ENCODE measurements at regions not wholly inside any gene's neighbourhood (a gene's known extent, or its start where the extent isn't known, plus 50 kb on each side); places are given as distances from the start of the nearest gene placed in this dataset.

- ChIA-PET POLR2A (no interaction called here), CTCF (no interaction called here)
- H3K4me3 Mint-ChIP-seq: no peak overlapping the region
- H3K4me1 Mint-ChIP-seq: no peaks in the 10 kb centered on the region
- H3K27ac Mint-ChIP-seq: no peak overlapping the region
- no peaks in the 10 kb centered on the region for H3K36me3 Mint-ChIP-seq (ENCODE audit: low read depth)
- H3K27me3 Mint-ChIP-seq: no peaks in the 10 kb centered on the region
- H3K9me3 Mint-ChIP-seq: peaks cover 3% of the 10 kb centered on the region
- DNase-seq: no peak
Measured at GRCh38 chr5:5044247-5044840, 95.8 kb upstream of the ADAMTS16 start.

DNA sequence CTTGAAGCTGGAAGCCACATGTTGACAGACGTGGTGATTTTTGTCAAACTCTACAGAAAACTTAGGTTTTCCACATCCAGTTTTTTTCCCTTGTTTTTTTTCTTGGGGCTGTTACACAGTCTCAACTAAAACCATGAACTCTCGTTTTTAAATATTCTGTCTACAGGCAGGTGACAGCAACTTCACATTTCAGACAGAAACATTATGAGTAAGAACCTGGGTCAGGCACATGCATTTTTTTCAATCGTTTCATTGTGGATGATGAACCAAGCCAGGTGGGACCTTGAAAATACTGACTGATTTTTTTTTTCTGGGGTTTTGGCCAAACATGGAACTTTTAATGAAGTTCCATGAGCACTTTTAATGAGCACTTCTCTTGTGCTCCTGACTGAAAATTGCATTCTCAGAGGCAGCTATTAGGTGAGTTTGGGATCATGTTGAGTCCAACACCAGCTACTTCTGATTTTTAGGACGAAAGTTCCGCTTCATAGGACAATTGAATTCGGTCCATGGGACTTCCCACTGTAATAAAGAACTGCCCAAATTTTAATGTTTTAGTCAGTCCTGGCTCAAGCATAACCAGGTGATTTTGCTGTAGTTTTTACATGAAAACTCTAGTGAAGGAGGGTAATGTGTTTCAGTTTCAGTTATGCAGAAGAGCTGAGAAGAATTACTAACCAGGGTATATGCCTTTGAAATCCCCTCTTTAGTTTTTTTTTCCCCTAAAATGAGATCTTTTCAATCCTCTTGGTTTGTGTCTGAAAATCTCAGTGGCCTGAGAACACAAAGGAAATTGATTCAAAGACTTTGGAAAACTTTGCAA, 93.2 kb upstream of the ADAMTS16 start:
- CTCF ChIA-PET: no interaction called here
- POLR2A ChIA-PET: no interaction called here

DNA sequence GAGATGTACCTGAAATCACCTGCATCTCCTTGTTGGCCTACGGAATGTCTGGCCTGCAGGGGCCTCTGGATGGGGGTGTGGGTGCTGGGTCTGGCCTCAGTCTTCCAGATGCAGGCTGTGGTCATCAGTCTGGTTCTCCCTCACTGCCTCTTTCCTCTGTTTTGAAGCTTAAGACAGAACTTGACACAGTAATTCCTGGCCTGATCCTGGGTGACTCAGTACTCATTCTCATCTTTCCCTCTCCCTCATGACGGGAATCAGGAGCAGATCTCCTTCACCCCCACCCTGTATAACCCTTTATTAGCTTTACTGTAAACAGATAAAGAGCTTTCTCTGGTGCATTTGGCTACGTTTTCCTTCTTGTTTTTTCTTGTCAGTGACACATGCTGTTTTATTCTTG, 89.3 kb upstream of the ADAMTS16 start:
- no peak for DNase-seq
- POLR2A ChIA-PET: no interaction called here

More for the DNA sequence above, 93.2 kb upstream of the ADAMTS16 start:
- no peak for DNase-seq
- H3K9me3 Mint-ChIP-seq: peaks cover 6% of the 10 kb centered on the region
- H3K4me1 Mint-ChIP-seq: no peaks in the 10 kb centered on the region
- H3K36me3 Mint-ChIP-seq (ENCODE audit: low read depth): no peaks in the 10 kb centered on the region
- H3K27ac Mint-ChIP-seq: no peak overlapping the region
- H3K27me3 Mint-ChIP-seq: no peaks in the 10 kb centered on the region
- H3K4me3 Mint-ChIP-seq: no peak overlapping the region

GRCh38 chr5:5055712-5056111, 84.4 kb upstream of the ADAMTS16 start:
- H3K9me3 Mint-ChIP-seq: no peaks in the 10 kb centered on the region
- no peak overlapping the region for H3K4me3 Mint-ChIP-seq
- H3K36me3 Mint-ChIP-seq (ENCODE audit: low read depth): no peaks in the 10 kb centered on the region
- H3K27me3 Mint-ChIP-seq: no peaks in the 10 kb centered on the region
- CTCF ChIA-PET: no interaction called here
- POLR2A ChIA-PET: no interaction called here
- DNase-seq: no peak
- no peak overlapping the region for H3K27ac Mint-ChIP-seq
- no peaks in the 10 kb centered on the region for H3K4me1 Mint-ChIP-seq

More for the DNA sequence above, 89.3 kb upstream of the ADAMTS16 start:
- Mint-ChIP-seq H3K4me3 (no peak overlapping the region), H3K27ac (no peak overlapping the region), H3K9me3 (peaks cover 6% of the 10 kb centered on the region), H3K4me1 (no peaks in the 10 kb centered on the region), H3K27me3 (no peaks in the 10 kb centered on the region), H3K36me3 (ENCODE audit: low read depth) (no peaks in the 10 kb centered on the region)
- CTCF ChIA-PET: no interaction called here

DNA sequence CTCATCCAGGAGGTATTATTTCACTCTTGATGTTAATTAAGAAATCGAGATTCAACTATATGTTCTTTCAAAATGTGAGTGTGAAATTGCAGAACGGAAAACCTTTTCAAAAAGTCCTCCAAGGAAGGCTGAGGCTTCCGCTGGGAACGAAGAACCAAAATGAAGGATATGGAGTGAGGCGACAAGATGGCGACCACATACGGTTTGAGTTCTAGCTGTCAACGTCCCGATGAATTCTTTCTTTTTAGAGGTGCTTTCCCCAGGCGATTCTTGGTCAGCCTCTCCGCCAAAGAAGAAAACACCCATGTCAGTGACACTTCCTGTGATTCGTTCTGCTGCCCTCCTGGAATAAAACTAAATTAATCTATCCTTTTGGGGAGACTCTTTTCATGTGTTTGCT, 78.3 kb upstream of the ADAMTS16 start:
- CTCF ChIA-PET: no interaction called here
- Mint-ChIP-seq H3K4me3 (no peak overlapping the region), H3K9me3 (peaks cover 2% of the 10 kb centered on the region)

GRCh38 chr5:5062525-5063302, 77.4 kb upstream of the ADAMTS16 start:
- Mint-ChIP-seq H3K4me3 (no peak overlapping the region), H3K27ac (no peak overlapping the region), H3K27me3 (no peaks in the 10 kb centered on the region), H3K36me3 (ENCODE audit: low read depth) (no peaks in the 10 kb centered on the region), H3K4me1 (no peaks in the 10 kb centered on the region), H3K9me3 (peaks cover 2% of the 10 kb centered on the region)
- CTCF ChIA-PET: no interaction called here
- DNase-seq: no peak
- POLR2A ChIA-PET: no interaction called here

More for the DNA sequence above, 78.3 kb upstream of the ADAMTS16 start:
- no peak overlapping the region for H3K27ac Mint-ChIP-seq
- H3K4me1 Mint-ChIP-seq: no peaks in the 10 kb centered on the region
- POLR2A ChIA-PET: no interaction called here
- no peak for DNase-seq
- H3K36me3 Mint-ChIP-seq (ENCODE audit: low read depth): no peaks in the 10 kb centered on the region
- no peaks in the 10 kb centered on the region for H3K27me3 Mint-ChIP-seq

DNA sequence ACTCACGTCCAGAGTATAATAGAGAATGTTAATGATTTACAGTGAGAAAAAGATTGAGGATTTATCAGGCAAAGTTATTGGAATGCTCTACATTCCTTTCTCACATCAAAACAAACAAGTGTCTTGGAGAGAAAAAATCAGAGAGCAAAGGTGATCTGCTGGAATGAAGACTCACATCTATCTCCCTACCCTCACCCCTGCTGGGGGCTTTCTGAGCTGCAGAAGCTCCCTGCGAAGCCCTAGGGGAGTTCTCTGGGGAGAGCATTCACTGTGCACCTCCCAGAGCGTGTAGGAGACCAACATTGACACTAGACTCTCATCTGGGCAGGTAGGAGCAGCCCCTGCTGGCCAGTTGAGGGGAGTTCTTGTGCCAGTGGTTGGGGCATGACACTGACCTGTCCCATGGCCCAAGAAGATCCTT, 76.6 kb upstream of the ADAMTS16 start:
- Mint-ChIP-seq H3K4me1 (no peaks in the 10 kb centered on the region), H3K9me3 (peaks cover 2% of the 10 kb centered on the region), H3K4me3 (no peak overlapping the region), H3K27ac (no peak overlapping the region), H3K27me3 (no peaks in the 10 kb centered on the region), H3K36me3 (ENCODE audit: low read depth) (no peaks in the 10 kb centered on the region)
- ChIA-PET POLR2A (no interaction called here), CTCF (no interaction called here)
- no peak for DNase-seq

DNA sequence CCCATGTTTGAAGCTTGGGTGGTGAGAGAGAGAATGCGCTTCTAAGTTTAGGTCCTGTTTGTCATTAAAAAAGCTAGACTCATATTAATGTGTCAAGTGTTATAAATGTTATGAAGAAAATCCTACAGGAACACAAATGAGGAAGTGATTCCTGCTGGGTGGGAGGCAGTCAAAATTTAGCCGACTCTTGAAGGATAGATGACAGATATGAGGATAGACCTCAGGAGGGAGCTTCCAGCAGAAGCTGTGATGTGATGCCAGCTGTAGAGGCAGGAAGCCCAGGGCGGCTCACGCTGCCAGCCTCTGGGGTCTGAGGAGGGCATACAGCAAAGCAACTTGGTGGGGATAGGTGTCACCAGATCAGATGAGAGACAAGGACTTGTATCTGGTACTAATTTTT, 74.7 kb upstream of the ADAMTS16 start:
- no peaks in the 10 kb centered on the region for H3K27me3 Mint-ChIP-seq
- POLR2A ChIA-PET: no interaction called here
- peaks cover 2% of the 10 kb centered on the region for H3K9me3 Mint-ChIP-seq
- no peak overlapping the region for H3K27ac Mint-ChIP-seq
- H3K4me3 Mint-ChIP-seq: no peak overlapping the region
- no peak for DNase-seq
- no peaks in the 10 kb centered on the region for H3K4me1 Mint-ChIP-seq
- CTCF ChIA-PET: no interaction called here
- H3K36me3 Mint-ChIP-seq (ENCODE audit: low read depth): no peaks in the 10 kb centered on the region

GRCh38 chr5:5066276-5067186, 73.6 kb upstream of the ADAMTS16 start:
- POLR2A ChIA-PET: no interaction called here
- H3K27me3 Mint-ChIP-seq: no peaks in the 10 kb centered on the region
- H3K27ac Mint-ChIP-seq: no peak overlapping the region
- H3K4me3 Mint-ChIP-seq: no peak overlapping the region
- no peaks in the 10 kb centered on the region for H3K4me1 Mint-ChIP-seq
- peaks cover 2% of the 10 kb centered on the region for H3K9me3 Mint-ChIP-seq
- CTCF ChIA-PET: no interaction called here
- no peak for DNase-seq
- no peaks in the 10 kb centered on the region for H3K36me3 Mint-ChIP-seq (ENCODE audit: low read depth)

DNA sequence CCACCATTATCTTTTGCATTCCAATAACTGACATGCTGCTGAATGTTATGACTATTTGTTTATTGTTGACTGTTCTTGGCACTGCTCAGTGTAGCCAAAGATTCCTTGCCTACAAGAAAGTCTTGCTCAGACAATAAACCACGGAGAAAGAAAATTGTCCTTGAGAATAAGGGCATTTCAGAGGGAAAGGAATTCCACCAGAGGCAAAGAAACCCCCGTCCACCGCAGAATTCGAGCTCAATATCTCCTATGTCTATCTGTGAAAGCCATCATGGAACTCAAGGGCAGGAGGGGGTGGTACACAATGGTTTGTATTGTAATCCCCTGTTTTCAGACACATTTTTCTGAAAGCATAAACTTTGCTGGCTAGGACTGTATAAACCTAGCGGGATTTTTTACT, 70.3 kb upstream of the ADAMTS16 start:
- Mint-ChIP-seq H3K27ac (no peak overlapping the region), H3K4me1 (no peaks in the 10 kb centered on the region), H3K36me3 (ENCODE audit: low read depth) (no peaks in the 10 kb centered on the region), H3K27me3 (no peaks in the 10 kb centered on the region), H3K9me3 (peaks cover 2% of the 10 kb centered on the region), H3K4me3 (no peak overlapping the region)
- ChIA-PET CTCF (no interaction called here), POLR2A (no interaction called here)
- no peak for DNase-seq

DNA sequence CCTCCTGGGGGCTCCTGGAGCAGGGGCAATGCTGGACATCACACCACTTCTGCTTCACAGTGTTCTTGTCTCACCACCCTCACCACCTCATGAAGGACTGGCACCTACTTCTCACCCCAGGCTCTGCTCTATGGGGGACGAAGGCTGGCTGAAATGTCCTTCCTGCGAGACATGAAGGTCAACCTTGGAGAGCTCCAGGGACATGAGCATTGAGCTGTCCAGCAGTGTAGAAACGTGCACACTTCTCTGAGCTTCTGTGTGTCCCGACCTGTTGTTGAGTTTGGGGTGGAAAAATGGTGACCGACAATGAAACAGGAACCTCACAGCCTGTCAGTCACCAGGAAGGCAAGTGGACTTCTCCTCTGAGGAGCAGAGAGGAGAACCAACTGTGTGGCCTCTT, 68.6 kb upstream of the ADAMTS16 start:
- POLR2A ChIA-PET: no interaction called here
- H3K27me3 Mint-ChIP-seq: no peaks in the 10 kb centered on the region
- peaks cover 2% of the 10 kb centered on the region for H3K9me3 Mint-ChIP-seq
- CTCF ChIA-PET: no interaction called here
- no peak overlapping the region for H3K27ac Mint-ChIP-seq
- no peak overlapping the region for H3K4me3 Mint-ChIP-seq
- H3K36me3 Mint-ChIP-seq (ENCODE audit: low read depth): no peaks in the 10 kb centered on the region
- no peaks in the 10 kb centered on the region for H3K4me1 Mint-ChIP-seq
- no peak for DNase-seq

DNA sequence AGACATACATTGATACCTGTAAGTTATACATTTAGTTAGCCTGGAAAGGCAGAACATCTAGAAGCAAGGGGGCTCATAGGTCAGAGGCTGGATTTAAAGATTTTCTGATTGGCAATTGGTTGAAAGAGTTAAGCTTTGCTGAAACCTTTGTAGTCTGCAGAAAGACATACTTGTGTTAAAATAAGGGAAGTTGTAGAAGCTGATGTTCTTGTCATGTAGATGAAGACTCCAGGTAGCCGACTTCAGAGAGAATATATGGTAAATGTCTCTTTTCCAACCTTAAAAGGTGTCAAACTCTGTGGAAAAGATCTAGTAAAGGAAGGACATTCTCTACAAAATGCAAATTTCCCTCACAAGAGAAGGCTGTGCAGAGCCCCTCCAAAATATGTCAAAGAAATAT, 62.9 kb upstream of the ADAMTS16 start:
- H3K9me3 Mint-ChIP-seq: peaks cover 2% of the 10 kb centered on the region
- no peak overlapping the region for H3K4me3 Mint-ChIP-seq
- ChIA-PET CTCF (no interaction called here), POLR2A (no interaction called here)
- DNase-seq: no peak
- H3K27ac Mint-ChIP-seq: no peak overlapping the region
- H3K36me3 Mint-ChIP-seq (ENCODE audit: low read depth): no peaks in the 10 kb centered on the region
- no peaks in the 10 kb centered on the region for H3K27me3 Mint-ChIP-seq
- H3K4me1 Mint-ChIP-seq: no peaks in the 10 kb centered on the region

Measured in activated CD4-positive, alpha-beta memory T cell treated with anti-CD3 and anti-CD28 coated beads, Interleukin-2, amount 10 ng/mL, durations not matched to agents 7 days and 5 days (primary cell).